Gastroesophageal sphincter (tissue), 3 donors: ENCODE measurements at regions not wholly inside any gene's neighbourhood (a gene's known extent, or its start where the extent isn't known, plus 50 kb on each side); places are given as distances from the start of the nearest gene placed in this dataset.

ENCODE experiments used
- EP300 ChIP-seq: sonication (generic); formaldehyde crosslinking; IDR thresholded peaks from one replicate; pipeline ENCODE4 v1.6.1; 2017; ENCODE audit warnings: antibody characterized with exemption, mild to moderate bottlenecking
- POLR2A ChIP-seq, 2 donors: fragments of 450-650 bp; IDR thresholded peaks; one replicate each; pipeline ENCODE4 v1.6.1; 2017; ENCODE audit warnings: antibody characterized with exemption in 2 of 2, mild to moderate bottlenecking in 2 of 2, moderate library complexity in 1 of 2
- POLR2AphosphoS5 ChIP-seq: sonication (generic); formaldehyde crosslinking; IDR thresholded peaks from one replicate; pipeline ENCODE4 v1.6.1; 2017; ENCODE audit warnings: antibody characterized with exemption
- TF ChIP-seq, protein P1 (sequence below), 4 experiments: fragments of 200-600 bp in 2 of 4; fragments of 450-650 bp in 2 of 4; sonication (generic) in 1 of 4; IDR thresholded peaks; one replicate each; pipeline ENCODE4 v1.5.1; 2017 to 2019; ENCODE audit warnings: antibody characterized with exemption in 4 of 4, mild to moderate bottlenecking in 2 of 4, moderate library complexity in 2 of 4

- TF ChIP-seq, protein P1, sequence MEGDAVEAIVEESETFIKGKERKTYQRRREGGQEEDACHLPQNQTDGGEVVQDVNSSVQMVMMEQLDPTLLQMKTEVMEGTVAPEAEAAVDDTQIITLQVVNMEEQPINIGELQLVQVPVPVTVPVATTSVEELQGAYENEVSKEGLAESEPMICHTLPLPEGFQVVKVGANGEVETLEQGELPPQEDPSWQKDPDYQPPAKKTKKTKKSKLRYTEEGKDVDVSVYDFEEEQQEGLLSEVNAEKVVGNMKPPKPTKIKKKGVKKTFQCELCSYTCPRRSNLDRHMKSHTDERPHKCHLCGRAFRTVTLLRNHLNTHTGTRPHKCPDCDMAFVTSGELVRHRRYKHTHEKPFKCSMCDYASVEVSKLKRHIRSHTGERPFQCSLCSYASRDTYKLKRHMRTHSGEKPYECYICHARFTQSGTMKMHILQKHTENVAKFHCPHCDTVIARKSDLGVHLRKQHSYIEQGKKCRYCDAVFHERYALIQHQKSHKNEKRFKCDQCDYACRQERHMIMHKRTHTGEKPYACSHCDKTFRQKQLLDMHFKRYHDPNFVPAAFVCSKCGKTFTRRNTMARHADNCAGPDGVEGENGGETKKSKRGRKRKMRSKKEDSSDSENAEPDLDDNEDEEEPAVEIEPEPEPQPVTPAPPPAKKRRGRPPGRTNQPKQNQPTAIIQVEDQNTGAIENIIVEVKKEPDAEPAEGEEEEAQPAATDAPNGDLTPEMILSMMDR (IDR thresholded peaks at IDR 0.05) = no peak
- TF ChIP-seq POLR2AphosphoS5 = no peak
- no peak for TF ChIP-seq POLR2A (IDR thresholded peaks at IDR 0.05)
- no peak for TF ChIP-seq EP300
Measured at GRCh38 chr6:18684343-18684742, 297.2 kb downstream of the RNF144B start.
